IMR-90 (cell line): ENCODE measurements at regions not wholly inside any gene's neighbourhood (a gene's known extent, or its start where the extent isn't known, plus 50 kb on each side); places are given as distances from the start of the nearest gene placed in this dataset.

Source experiments
- ATAC-seq: fragments of 200-7000 bp; cut with Tn5 transposase; 2 replicates; pipeline ENCODE4 v1.9.1; 2020; ENCODE audit warnings: low read depth, mild to moderate bottlenecking, moderate library complexity
- BruUV-seq: library from RNA; stranded (reverse); fragments of 400-500 nt; replicated peaks from 2 replicates; lab custom pipeline; 2021; lab: Mats Ljungman, UMichigan
- CTCF ChIA-PET: fragments of 300-600 bp; formaldehyde crosslinking; extraction: SDS; loops from one replicate; lab custom pipeline; 2021; ENCODE audit warnings: antibody characterized with exemption; lab: Yijun Ruan, JAX
- POLR2A ChIA-PET: fragments of 300-600 bp; sonication (Branson Sonifier 250); formaldehyde crosslinking; loops from one replicate; lab custom pipeline; 2022; ENCODE audit warnings: antibody characterized with exemption; ENCODE audit not compliant: unreplicated experiment; lab: Charles Lee
- DNase-seq: peaks from one replicate; pipeline ENCODE4 v3.0.0; 2013
- H2AFZ ChIP-seq: replicated peaks from 2 replicates; pipeline ENCODE3; 2013; ENCODE audit warnings: low read length, mild to moderate bottlenecking; ENCODE audit not compliant: poor library complexity
- H2AK5ac ChIP-seq: 2 replicates; pipeline ENCODE4 v1.6.1; 2013; ENCODE audit warnings: low read depth, low read length, inconsistent platforms
- H2AK9ac ChIP-seq: replicated peaks from 2 replicates; pipeline ENCODE3; 2013; ENCODE audit warnings: mild to moderate bottlenecking, low read depth, low read length, moderate library complexity; ENCODE audit not compliant: poor library complexity
- H2BK120ac ChIP-seq: 2 replicates; pipeline ENCODE4 v1.6.1; 2013; ENCODE audit warnings: low read depth, low read length, inconsistent platforms
- H2BK15ac ChIP-seq: 3 replicates; pipeline ENCODE4 v1.6.1; 2013; ENCODE audit warnings: low read depth, low read length, inconsistent platforms
- H2BK20ac ChIP-seq: 2 replicates; pipeline ENCODE4 v1.6.1; 2013; ENCODE audit warnings: low read depth, mild to moderate bottlenecking, inconsistent platforms, low read length, moderate library complexity
- H2BK5ac ChIP-seq: 2 replicates; pipeline ENCODE4 v1.6.1; 2013; ENCODE audit warnings: mild to moderate bottlenecking, low read depth, low read length, inconsistent platforms; ENCODE audit not compliant: poor library complexity, severe bottlenecking
- H3K14ac ChIP-seq: replicated peaks from 2 replicates; pipeline ENCODE4 v1.6.1; 2013; ENCODE audit warnings: low read depth, low read length, inconsistent platforms
- H3K18ac ChIP-seq: 2 replicates; pipeline ENCODE4 v1.6.1; 2013; ENCODE audit warnings: low read depth, low read length, control low read depth
- H3K23ac ChIP-seq: 2 replicates; pipeline ENCODE4 v1.6.1; 2013; ENCODE audit warnings: low read depth, low read length, inconsistent platforms
- H3K27ac ChIP-seq: 2 replicates; pipeline ENCODE4 v1.5.1; 2013; ENCODE audit warnings: mild to moderate bottlenecking, control low read depth, low read length; ENCODE audit not compliant: insufficient read depth
- H3K27me3 ChIP-seq: 2 replicates; pipeline ENCODE4 v1.6.1; 2013; ENCODE audit warnings: low read length; ENCODE audit not compliant: control insufficient read depth, insufficient read depth
- H3K36me3 ChIP-seq: 2 replicates; pipeline ENCODE4 v1.6.1; 2013; ENCODE audit warnings: low read length, mixed read lengths; ENCODE audit not compliant: control insufficient read depth, insufficient read depth
- H3K4ac ChIP-seq: 2 replicates; pipeline ENCODE4 v1.6.1; 2013; ENCODE audit warnings: low read depth, low read length, inconsistent platforms
- H3K4me1 ChIP-seq: 2 replicates; pipeline ENCODE4 v1.6.1; 2013; ENCODE audit warnings: low read length, mixed read lengths; ENCODE audit not compliant: control insufficient read depth, insufficient read depth
- H3K4me2 ChIP-seq: 2 replicates; pipeline ENCODE4 v1.6.1; 2013; ENCODE audit warnings: low read depth, mild to moderate bottlenecking, control low read depth, low read length, moderate library complexity
- H3K4me3 ChIP-seq: 2 replicates; pipeline ENCODE4 v1.5.1; 2013; ENCODE audit warnings: low read depth, mild to moderate bottlenecking, control low read depth, low read length, moderate library complexity; ENCODE audit not compliant: insufficient read depth
- H3K56ac ChIP-seq: 2 replicates; pipeline ENCODE4 v1.6.1; 2013; ENCODE audit warnings: low read length, inconsistent platforms; ENCODE audit not compliant: insufficient read depth; ENCODE audit errors: extremely low read depth
- H3K79me1 ChIP-seq, 2 experiments: 2 replicates each; pipeline ENCODE4 v1.6.1; 2013; ENCODE audit warnings: low read length in 2 of 2, inconsistent platforms in 1 of 2, low read depth in 1 of 2
- H3K9ac ChIP-seq: 2 replicates; pipeline ENCODE4 v1.6.1; 2013; ENCODE audit warnings: low read depth, low read length, control low read depth
- H3K9me1 ChIP-seq: 2 replicates; pipeline ENCODE4 v1.6.1; 2013; ENCODE audit warnings: low read length, inconsistent platforms; ENCODE audit not compliant: insufficient read depth
- H3K9me3 ChIP-seq: 2 replicates; pipeline ENCODE4 v1.6.1; 2013; ENCODE audit warnings: low read length; ENCODE audit not compliant: control insufficient read depth, insufficient read depth
- H4K20me1 ChIP-seq: 2 replicates; pipeline ENCODE4 v1.6.1; 2013; ENCODE audit warnings: low read length, inconsistent platforms; ENCODE audit not compliant: insufficient read depth
- H4K5ac ChIP-seq: 2 replicates; pipeline ENCODE4 v1.6.1; 2013; ENCODE audit warnings: mild to moderate bottlenecking, low read depth, low read length, control low read depth
- H4K8ac ChIP-seq, 2 experiments: 2 replicates each; pipeline ENCODE4 v1.6.1; 2013; ENCODE audit warnings: low read depth in 2 of 2, low read length in 2 of 2, control low read depth in 1 of 2, inconsistent platforms in 1 of 2
- H4K91ac ChIP-seq: 2 replicates; pipeline ENCODE4 v1.6.1; 2013; ENCODE audit warnings: low read depth, low read length, inconsistent platforms; ENCODE audit not compliant: insufficient read depth
- BHLHE40 ChIP-seq: fragments of 150-350 bp; IDR thresholded peaks from 2 replicates; pipeline ENCODE4 v1.6.1; 2016; ENCODE audit warnings: mild to moderate bottlenecking, low read depth, low read length
- CEBPB ChIP-seq: IDR thresholded peaks from 2 replicates; pipeline ENCODE4 v1.6.1; 2012; ENCODE audit warnings: low read depth, low read length, improper control_type of control experiment
- CHD1 ChIP-seq: IDR thresholded peaks from 2 replicates; pipeline ENCODE4 v1.6.1; 2012; ENCODE audit warnings: low read depth, low read length, improper control_type of control experiment
- FOS ChIP-seq: fragments of 150-350 bp; IDR thresholded peaks from 2 replicates; pipeline ENCODE4 v1.6.1; 2016; ENCODE audit warnings: low read depth, low read length
- MAFK ChIP-seq: IDR thresholded peaks from 2 replicates; pipeline ENCODE4 v1.6.1; 2012; ENCODE audit warnings: low read depth, low read length, improper control_type of control experiment
- MAZ ChIP-seq: IDR thresholded peaks from 2 replicates; pipeline ENCODE4 v1.6.1; 2012; ENCODE audit warnings: low read depth, mild to moderate bottlenecking, low read length, improper control_type of control experiment, moderate library complexity, borderline replicate concordance
- MXI1 ChIP-seq: IDR thresholded peaks from 2 replicates; pipeline ENCODE4 v1.6.1; 2012; ENCODE audit warnings: low read depth, mild to moderate bottlenecking, low read length, moderate library complexity, borderline replicate concordance
- NFE2L2 ChIP-seq: fragments of 150-350 bp; IDR thresholded peaks from 2 replicates; pipeline ENCODE4 v1.6.1; 2016; ENCODE audit warnings: low read depth, mild to moderate bottlenecking, low read length
- POLR2A ChIP-seq: IDR thresholded peaks from 2 replicates; pipeline ENCODE4 v1.6.1; 2012; ENCODE audit warnings: mild to moderate bottlenecking, low read depth, low read length
- RAD21 ChIP-seq: IDR thresholded peaks from 2 replicates; pipeline ENCODE4 v1.6.1; 2012; ENCODE audit warnings: low read length, improper control_type of control experiment
- RCOR1 ChIP-seq: IDR thresholded peaks from 2 replicates; pipeline ENCODE4 v1.6.1; 2012; ENCODE audit warnings: mild to moderate bottlenecking, low read length, improper control_type of control experiment; ENCODE audit not compliant: insufficient replicate concordance
- RFX5 ChIP-seq: IDR thresholded peaks from 2 replicates; pipeline ENCODE4 v1.8.0; 2012; ENCODE audit warnings: low read depth, mild to moderate bottlenecking, low read length, moderate library complexity
- SMC3 ChIP-seq: fragments of 150-350 bp; IDR thresholded peaks from 2 replicates; pipeline ENCODE4 v1.6.1; 2016; ENCODE audit warnings: low read depth, mild to moderate bottlenecking, antibody characterized with exemption, low read length, moderate library complexity
- WGBS, 2 experiments: methylation state at CpG; one replicate each; pipeline versions ENCODE4 v1.1.5 to v1.1.7; 2013; ENCODE audit warnings: missing lambda C conversion rate in 2 of 2; ENCODE audit not compliant: insufficient read length in 1 of 2; ENCODE audit errors: extremely low coverage in 2 of 2; 5-methylcytosine and 5-hydroxymethylcytosine counted together
- dilution Hi-C: fragments of 300-500 bp; cut with HindIII; formaldehyde crosslinking; loops from one replicate; pipeline ENCODE4 v1.14.3; 2018; ENCODE audit warnings: low sequenced_read_pairs; ENCODE audit not compliant: unreplicated experiment
- in situ Hi-C: fragments of 300-500 bp; cut with MboI; formaldehyde crosslinking; loops from 3 replicates; pipeline ENCODE4 v1.14.3; 2019; ENCODE audit warnings: low sequenced_read_pairs, inconsistent platforms, mixed read lengths
- intact Hi-C: fragments of 100-400 bp; cut with micrococcal nuclease; formaldehyde crosslinking; loops from 2 replicates; pipeline ENCODE4 v1.10.0; 2022
- TF ChIP-seq, protein P1 (sequence below): fragments of 150-350 bp; IDR thresholded peaks from 2 replicates; pipeline ENCODE4 v1.6.1; 2016; ENCODE audit warnings: low read depth, mild to moderate bottlenecking, low read length, moderate library complexity, borderline replicate concordance
- TF ChIP-seq, protein P2 (sequence below): fragments of 150-350 bp; IDR thresholded peaks from 2 replicates; pipeline ENCODE4 v1.6.1; 2017; ENCODE audit warnings: mild to moderate bottlenecking, antibody characterized with exemption, low read length, low read depth

DNA sequence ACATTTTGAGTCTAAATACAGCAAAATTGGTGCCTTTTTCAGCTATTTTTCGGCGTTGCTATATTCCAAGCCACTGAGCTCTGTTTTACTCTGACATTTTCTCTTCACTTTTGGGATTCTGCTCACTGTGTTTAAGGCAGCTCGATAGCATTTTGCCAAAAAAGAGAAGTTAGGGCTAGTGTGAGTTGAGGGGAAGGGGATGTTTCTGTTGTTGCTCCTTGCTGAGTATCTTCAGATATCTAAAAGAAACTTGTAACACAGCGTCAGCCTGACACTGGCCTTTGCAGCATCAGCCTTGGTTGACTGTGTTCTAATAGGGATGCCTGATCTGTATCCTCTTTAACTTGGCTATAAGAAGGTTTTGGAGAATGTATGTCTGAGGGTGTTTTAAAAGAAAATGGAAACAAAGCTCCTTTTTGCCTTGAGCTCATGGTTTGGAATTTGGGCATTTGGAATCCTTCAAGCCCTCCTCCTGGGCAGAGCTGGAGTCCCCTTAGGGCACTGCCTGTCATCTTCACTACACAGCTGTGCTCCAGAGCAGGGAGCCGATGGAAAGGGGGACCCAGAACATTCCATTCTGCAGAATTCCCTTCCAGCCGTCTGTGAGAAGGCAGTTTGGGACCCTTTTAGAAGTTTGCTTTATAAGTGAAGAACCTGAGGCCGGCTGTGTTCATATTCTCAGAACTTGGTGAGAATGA, 63.0 kb downstream of the EXOSC2 start:
- Histone ChIP-seq H2AK5ac (no peak overlapping the region), H3K14ac (no peak overlapping the region), H2AFZ (no peak overlapping the region), H3K9me1 (peaks cover 9% of the 10 kb centered on the region), H4K91ac (no peak overlapping the region), H3K27ac (no peak overlapping the region), H2BK120ac (no peak overlapping the region), H2BK15ac (no peak overlapping the region), H2BK5ac (no peak overlapping the region), H3K9ac (no peak overlapping the region), H3K27me3 (no peaks in the 10 kb centered on the region), H4K8ac (no peak overlapping the region), H3K9me3 (no peaks in the 10 kb centered on the region), H3K4me3 (no peak overlapping the region), H4K20me1 (peaks cover 28% of the 10 kb centered on the region; the same call in 1 of the 2 replicates), H3K36me3 (no peaks in the 10 kb centered on the region), H3K18ac (no peak overlapping the region), H3K4me2 (peak overlapping the region; percentile 53; the same call in 1 of the 2 replicates), H3K79me1 (peaks cover 21 to 48% of the 10 kb centered on the region in 2 experiments), H2AK9ac (no peak overlapping the region), H3K4me1 (peaks cover 8% of the 10 kb centered on the region; the same call in 1 of the 2 replicates), H4K5ac (no peak overlapping the region; the same call in 1 of the 2 replicates), H3K23ac (peak overlapping the region; percentile 71; the same call in 1 of the 2 replicates), H2BK20ac (no peak overlapping the region), H3K4ac (no peak overlapping the region), H3K56ac (no peak overlapping the region)
- POLR2A ChIA-PET, result interaction anchor here (0.7 kb wide), 1 partner anchor 63 kb away, joined by 18 read pairs; the partner anchor contains the start of gene EXOSC2
- 100% methylated on average over 1 of the region's 7 CpGs; no CpG with 5 or more reads in 1 of the 2 experiments for WGBS, 2 experiments
- intact Hi-C loops, result no loop called here
- ATAC-seq (peak; percentile 54), DNase-seq (no peak)
- in situ Hi-C loops, result loop anchor here (5.0 kb wide), 1 partner anchor 34 kb away; no protein-coding TSS in a partner anchor
- dilution Hi-C loops, result no loop called here
- CTCF ChIA-PET, result interaction anchor here (1.1 to 2.6 kb wide), 4 partner anchors 13 to 109 kb away, joined by 3 to 9 read pairs (median 4); no protein-coding TSS in a partner anchor
- no TSS peak for BruUV-seq
- no peak for TF ChIP-seq POLR2A
- no peak for TF ChIP-seq CHD1
- TF ChIP-seq RCOR1, result no peak
- TF ChIP-seq MXI1, result no peak
- TF ChIP-seq SMC3, result no peak
- no peak for TF ChIP-seq RAD21
- no peak for TF ChIP-seq CEBPB
- TF ChIP-seq BHLHE40, result no peak
- no peak for TF ChIP-seq MAZ
- TF ChIP-seq FOS, result no peak
- TF ChIP-seq RFX5, result no peak
- no peak for TF ChIP-seq NFE2L2
- TF ChIP-seq MAFK, result no peak
- TF ChIP-seq, protein P1, sequence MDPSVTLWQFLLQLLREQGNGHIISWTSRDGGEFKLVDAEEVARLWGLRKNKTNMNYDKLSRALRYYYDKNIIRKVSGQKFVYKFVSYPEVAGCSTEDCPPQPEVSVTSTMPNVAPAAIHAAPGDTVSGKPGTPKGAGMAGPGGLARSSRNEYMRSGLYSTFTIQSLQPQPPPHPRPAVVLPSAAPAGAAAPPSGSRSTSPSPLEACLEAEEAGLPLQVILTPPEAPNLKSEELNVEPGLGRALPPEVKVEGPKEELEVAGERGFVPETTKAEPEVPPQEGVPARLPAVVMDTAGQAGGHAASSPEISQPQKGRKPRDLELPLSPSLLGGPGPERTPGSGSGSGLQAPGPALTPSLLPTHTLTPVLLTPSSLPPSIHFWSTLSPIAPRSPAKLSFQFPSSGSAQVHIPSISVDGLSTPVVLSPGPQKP, result no peak
- TF ChIP-seq, protein P2, sequence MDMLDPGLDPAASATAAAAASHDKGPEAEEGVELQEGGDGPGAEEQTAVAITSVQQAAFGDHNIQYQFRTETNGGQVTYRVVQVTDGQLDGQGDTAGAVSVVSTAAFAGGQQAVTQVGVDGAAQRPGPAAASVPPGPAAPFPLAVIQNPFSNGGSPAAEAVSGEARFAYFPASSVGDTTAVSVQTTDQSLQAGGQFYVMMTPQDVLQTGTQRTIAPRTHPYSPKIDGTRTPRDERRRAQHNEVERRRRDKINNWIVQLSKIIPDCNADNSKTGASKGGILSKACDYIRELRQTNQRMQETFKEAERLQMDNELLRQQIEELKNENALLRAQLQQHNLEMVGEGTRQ, result no peak
